Stimulated activated CD8-positive, alpha-beta memory T cell treated with anti-CD3 and anti-CD28 coated beads, Interleukin-4, amount 100 ng/mL, for 4 hours (primary cell): ENCODE measurements at regions not wholly inside any gene's neighbourhood (a gene's known extent, or its start where the extent isn't known, plus 50 kb on each side); places are given as distances from the start of the nearest gene placed in this dataset.

Source experiments
- DNase-seq, 2 donors: peaks; one replicate each; pipeline ENCODE4 v3.0.0-alpha.2; 2020; ENCODE audit warnings: low read depth in 2 of 2, low spot score in 1 of 2

- no peak for DNase-seq
These were observed 664.5 kb upstream of the SALL1 start for GRCh38 chr16:51815523-51815922.

- no peak for DNase-seq
These were observed 663.5 kb upstream of the SALL1 start for GRCh38 chr16:51814617-51815016.

GRCh38 chr16:51813609-51814008 lies 662.5 kb upstream of the SALL1 start:
- no peak for DNase-seq

- no peak for DNase-seq
These were observed 661.9 kb upstream of the SALL1 start for GRCh38 chr16:51812945-51813344.

GRCh38 chr16:51807551-51807950 lies 656.5 kb upstream of the SALL1 start:
- no peak for DNase-seq

GRCh38 chr16:51801635-51802034 lies 650.6 kb upstream of the SALL1 start:
- no peak for DNase-seq

- DNase-seq, result no peak
These were observed 646.7 kb upstream of the SALL1 start for GRCh38 chr16:51797669-51798259.

- no peak for DNase-seq
These were observed 628.2 kb upstream of the SALL1 start for GRCh38 chr16:51779240-51779639.

- no peak for DNase-seq
These were observed 622.2 kb upstream of the SALL1 start for GRCh38 chr16:51773071-51773890.

GRCh38 chr16:51766739-51767138 lies 615.7 kb upstream of the SALL1 start:
- DNase-seq, result no peak

GRCh38 chr16:51763072-51763661 lies 612.1 kb upstream of the SALL1 start:
- no peak for DNase-seq

- no peak for DNase-seq
These were observed 611.3 kb upstream of the SALL1 start for GRCh38 chr16:51762081-51762996.

GRCh38 chr16:51761001-51761400 lies 609.9 kb upstream of the SALL1 start:
- no peak for DNase-seq

- DNase-seq, result no peak
These were observed 608.9 kb upstream of the SALL1 start for GRCh38 chr16:51759999-51760398.

GRCh38 chr16:51759329-51759728 lies 608.3 kb upstream of the SALL1 start:
- no peak for DNase-seq

- no peak for DNase-seq
These were observed 606.9 kb upstream of the SALL1 start for GRCh38 chr16:51757921-51758479.

- DNase-seq, result no peak
These were observed 606.4 kb upstream of the SALL1 start for GRCh38 chr16:51757505-51757904.

- DNase-seq, result no peak
These were observed 606.0 kb upstream of the SALL1 start for GRCh38 chr16:51757124-51757470.

GRCh38 chr16:51756447-51757123 lies 605.5 kb upstream of the SALL1 start:
- no peak for DNase-seq

GRCh38 chr16:51755577-51756355 lies 604.7 kb upstream of the SALL1 start:
- no peak for DNase-seq
